22Rv1 (cell line): ENCODE measurements at regions not wholly inside any gene's neighbourhood (a gene's known extent, or its start where the extent isn't known, plus 50 kb on each side); places are given as distances from the start of the nearest gene placed in this dataset.

Source experiments
- ZFX ChIP-seq: fragments of 450-650 bp; IDR thresholded peaks from 2 replicates; pipeline ENCODE4 v1.6.1; 2017; ENCODE audit warnings: antibody characterized with exemption, borderline replicate concordance
- TF ChIP-seq, protein P1 (sequence below): fragments of 450-650 bp; IDR thresholded peaks from 2 replicates; pipeline ENCODE4 v1.5.1; 2017; ENCODE audit warnings: mild to moderate bottlenecking

DNA sequence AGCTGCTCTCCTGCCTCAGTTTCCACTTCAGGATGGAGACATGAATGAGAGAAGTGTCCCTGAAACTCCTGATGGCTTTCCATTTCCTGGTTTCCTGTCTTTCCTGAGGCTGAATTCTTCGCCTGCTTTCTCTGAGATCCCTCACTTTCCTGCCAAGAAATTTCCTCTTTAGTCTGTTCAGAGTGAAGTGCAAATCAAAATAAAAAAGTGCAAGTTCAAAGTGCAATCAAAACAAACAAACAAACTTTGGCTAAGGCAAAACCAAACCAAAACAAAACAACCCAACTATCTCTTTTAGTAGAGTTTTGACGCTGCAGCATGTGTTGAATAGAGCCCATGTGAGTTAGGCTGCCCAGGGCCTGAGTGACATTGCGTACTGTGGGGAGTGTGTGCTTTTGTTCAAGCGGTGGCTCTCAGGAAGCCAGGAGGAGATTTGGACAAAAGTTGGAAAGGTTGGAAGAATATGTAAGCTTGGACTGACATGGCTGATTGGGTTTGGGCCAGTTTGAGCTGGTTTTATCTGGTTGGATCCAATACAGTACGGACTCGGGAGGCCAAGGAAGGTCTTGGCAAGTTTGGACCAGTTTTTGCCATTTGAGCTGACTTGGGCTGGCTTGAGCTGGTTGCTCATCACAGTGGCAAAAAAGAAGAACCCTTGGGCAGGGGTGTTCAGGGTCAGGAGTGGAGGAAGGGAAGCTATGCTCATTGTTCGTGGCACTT, 61.1 kb upstream of the TINAGL1 start:
- TF ChIP-seq, protein P1, sequence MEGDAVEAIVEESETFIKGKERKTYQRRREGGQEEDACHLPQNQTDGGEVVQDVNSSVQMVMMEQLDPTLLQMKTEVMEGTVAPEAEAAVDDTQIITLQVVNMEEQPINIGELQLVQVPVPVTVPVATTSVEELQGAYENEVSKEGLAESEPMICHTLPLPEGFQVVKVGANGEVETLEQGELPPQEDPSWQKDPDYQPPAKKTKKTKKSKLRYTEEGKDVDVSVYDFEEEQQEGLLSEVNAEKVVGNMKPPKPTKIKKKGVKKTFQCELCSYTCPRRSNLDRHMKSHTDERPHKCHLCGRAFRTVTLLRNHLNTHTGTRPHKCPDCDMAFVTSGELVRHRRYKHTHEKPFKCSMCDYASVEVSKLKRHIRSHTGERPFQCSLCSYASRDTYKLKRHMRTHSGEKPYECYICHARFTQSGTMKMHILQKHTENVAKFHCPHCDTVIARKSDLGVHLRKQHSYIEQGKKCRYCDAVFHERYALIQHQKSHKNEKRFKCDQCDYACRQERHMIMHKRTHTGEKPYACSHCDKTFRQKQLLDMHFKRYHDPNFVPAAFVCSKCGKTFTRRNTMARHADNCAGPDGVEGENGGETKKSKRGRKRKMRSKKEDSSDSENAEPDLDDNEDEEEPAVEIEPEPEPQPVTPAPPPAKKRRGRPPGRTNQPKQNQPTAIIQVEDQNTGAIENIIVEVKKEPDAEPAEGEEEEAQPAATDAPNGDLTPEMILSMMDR = no peak
- no peak for TF ChIP-seq ZFX
